ENCODE measurements at regions not wholly inside any gene's neighbourhood (a gene's known extent, or its start where the extent isn't known, plus 50 kb on each side); places are given as distances from the start of the nearest gene placed in this dataset.

DNA sequence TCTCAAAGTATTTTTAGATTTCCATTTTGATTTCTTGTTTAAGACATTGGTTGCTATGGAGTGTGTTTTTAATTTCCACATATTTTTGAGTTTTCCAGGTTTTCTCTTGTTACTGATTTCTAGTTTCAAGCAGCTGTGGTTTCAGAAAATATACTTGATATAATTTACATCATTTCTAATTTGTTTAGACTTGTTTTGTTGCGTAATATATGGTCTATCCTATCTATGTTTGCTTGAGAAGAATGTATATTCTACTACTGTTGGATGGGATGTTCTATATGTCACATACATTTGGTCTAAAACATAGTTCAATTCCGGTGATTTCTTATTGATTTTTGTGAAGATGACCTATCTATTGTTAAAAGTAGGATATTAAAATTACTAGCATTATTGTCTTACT, 170.5 kb upstream of the EMCN start:
- TF ChIP-seq POLR2A (IDR thresholded peaks at IDR 0.05; ENCODE audit: extremely low read depth, insufficient read length) (no peak), CTCF (IDR thresholded peaks at IDR 0.05; ENCODE audit: low read depth, low read length) (no peak)
